VCaP (cell line): ENCODE measurements at regions not wholly inside any gene's neighbourhood (a gene's known extent, or its start where the extent isn't known, plus 50 kb on each side); places are given as distances from the start of the nearest gene placed in this dataset.

ENCODE experiments used
- H3K27ac ChIP-seq: fragments of 450-650 bp; 2 replicates; pipeline ENCODE4 v1.5.1; 2017
- CTCF ChIP-seq: fragments of 450-650 bp; conservative IDR thresholded peaks from 2 replicates; pipeline ENCODE4 v1.5.1; 2017; ENCODE audit warnings: mild to moderate bottlenecking, moderate library complexity

GRCh38 chr6:99011151-99011550 is 63.4 kb upstream of the FBXL4 start:
- H3K27ac ChIP-seq, result no peak overlapping the region

GRCh38 chr6:99002831-99003230 is 55.1 kb upstream of the FBXL4 start:
- no peak for TF ChIP-seq CTCF
- no peak overlapping the region for H3K27ac ChIP-seq

More at GRCh38 chr6:99011151-99011550, 63.4 kb upstream of the FBXL4 start:
- no peak for TF ChIP-seq CTCF

GRCh38 chr6:98998103-98998502 is 50.4 kb upstream of the FBXL4 start:
- H3K27ac ChIP-seq, result no peak overlapping the region
- no peak for TF ChIP-seq CTCF
